DOHH2 (cell line): ENCODE measurements at regions not wholly inside any gene's neighbourhood (a gene's known extent, or its start where the extent isn't known, plus 50 kb on each side); places are given as distances from the start of the nearest gene placed in this dataset.

Source experiments
- H3F3A ChIP-seq: fragments of 200-600 bp; sonication (generic), shearing (Covaris generic); 2 replicates; pipeline ENCODE4 v1.6.0; 2016; ENCODE audit warnings: antibody characterized with exemption, mild to moderate bottlenecking; ENCODE audit not compliant: control insufficient read depth, insufficient read depth
- H3K27ac ChIP-seq: fragments of 200-600 bp; sonication (generic); 2 replicates; pipeline ENCODE4 v1.5.1; 2014; ENCODE audit warnings: low read depth, mild to moderate bottlenecking, low read length, moderate library complexity
- H3K27me3 ChIP-seq: fragments of 200-600 bp; sonication (generic); 2 replicates; pipeline ENCODE4 v1.6.1; 2014; ENCODE audit warnings: mild to moderate bottlenecking, low read length, mixed read lengths; ENCODE audit not compliant: control insufficient read depth
- H3K36me3 ChIP-seq: fragments of 200-600 bp; sonication (generic); 2 replicates; pipeline ENCODE4 v1.6.1; 2014; ENCODE audit warnings: mild to moderate bottlenecking, low read length, moderate library complexity, mixed read lengths; ENCODE audit not compliant: control insufficient read depth
- H3K4me1 ChIP-seq: fragments of 200-600 bp; sonication (generic); 2 replicates; pipeline ENCODE4 v1.6.1; 2014; ENCODE audit warnings: mild to moderate bottlenecking, low read length, mixed read lengths; ENCODE audit not compliant: control insufficient read depth
- H3K4me2 ChIP-seq: fragments of 200-600 bp; sonication (generic); 2 replicates; pipeline ENCODE4 v1.6.0; 2014; ENCODE audit warnings: mild to moderate bottlenecking, low read length, moderate library complexity
- H3K4me3 ChIP-seq: fragments of 200-600 bp; sonication (generic); 2 replicates; pipeline ENCODE4 v1.5.1; 2014; ENCODE audit warnings: mild to moderate bottlenecking, low read length, mixed read lengths
- H3K79me2 ChIP-seq: fragments of 200-600 bp; sonication (generic); 2 replicates; pipeline ENCODE4 v1.6.1; 2014; ENCODE audit warnings: mild to moderate bottlenecking, low read length, mixed read lengths; ENCODE audit not compliant: control insufficient read depth
- H3K9me2 ChIP-seq: fragments of 200-600 bp; sonication (generic); replicated peaks from 2 replicates; pipeline ENCODE4 v1.6.1; 2014; ENCODE audit warnings: mild to moderate bottlenecking, low read length, mixed read lengths; ENCODE audit not compliant: control insufficient read depth
- H3K9me3 ChIP-seq: fragments of 200-600 bp; sonication (generic); 2 replicates; pipeline ENCODE4 v1.6.1; 2014; ENCODE audit warnings: antibody characterized with exemption, low read length, mixed read lengths; ENCODE audit not compliant: control insufficient read depth, insufficient read depth
- H4K20me1 ChIP-seq: fragments of 200-600 bp; sonication (generic); 2 replicates; pipeline ENCODE4 v1.6.0; 2014; ENCODE audit warnings: low read depth, mild to moderate bottlenecking, antibody characterized with exemption, low read length, moderate library complexity; ENCODE audit not compliant: control insufficient read depth, insufficient read depth
- CTCF ChIP-seq: fragments of 200-600 bp; sonication (generic); IDR thresholded peaks from one replicate; pipeline ENCODE4 v1.5.1; 2014; ENCODE audit warnings: antibody characterized with exemption, mild to moderate bottlenecking, low read depth, low read length; ENCODE audit not compliant: poor library complexity, severe bottlenecking
- EZH2phosphoT487 ChIP-seq: fragments of 200-600 bp; sonication (generic); IDR thresholded peaks from 2 replicates; pipeline ENCODE4 v1.6.1; 2017; ENCODE audit warnings: borderline replicate concordance, mild to moderate bottlenecking, antibody characterized with exemption, low read length, moderate library complexity, mixed read lengths

DNA sequence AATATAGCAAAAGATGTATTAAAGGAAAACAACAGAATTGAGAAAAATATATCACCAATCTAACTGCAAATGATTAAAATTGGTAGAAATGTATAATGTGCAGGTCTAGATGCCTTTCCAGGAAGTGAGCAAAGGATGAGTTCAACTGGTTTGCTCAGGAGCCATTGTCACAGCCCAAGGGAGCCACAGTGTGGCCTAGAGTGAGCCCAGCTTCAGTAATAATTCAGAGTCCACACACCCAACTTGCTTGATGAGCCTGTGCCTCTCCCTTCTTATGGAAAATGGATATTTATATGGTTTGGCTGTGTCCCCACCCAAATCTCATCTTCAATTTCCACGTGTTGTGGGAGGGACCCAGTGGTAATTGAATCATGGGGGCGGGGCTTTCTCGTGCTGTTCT, 92.2 kb upstream of the ASAP2 start:
- no peak overlapping the region for H3K27ac ChIP-seq
- H3K9me3 ChIP-seq = no peaks in the 10 kb centered on the region
- no peak for TF ChIP-seq EZH2phosphoT487
- no peak for TF ChIP-seq CTCF
- H3K4me2 ChIP-seq = no peak overlapping the region
- no peaks in the 10 kb centered on the region for H3F3A ChIP-seq
- H3K4me1 ChIP-seq = no peaks in the 10 kb centered on the region
- no peak overlapping the region for H3K4me3 ChIP-seq
- no peaks in the 10 kb centered on the region for H3K36me3 ChIP-seq
- no peaks in the 10 kb centered on the region for H3K9me2 ChIP-seq
- H3K27me3 ChIP-seq = no peaks in the 10 kb centered on the region
- no peaks in the 10 kb centered on the region for H3K79me2 ChIP-seq
- H4K20me1 ChIP-seq = no peaks in the 10 kb centered on the region

- no peak overlapping the region for H3K27ac ChIP-seq
- no peaks in the 10 kb centered on the region for H3K27me3 ChIP-seq
- H4K20me1 ChIP-seq = no peaks in the 10 kb centered on the region
- no peak overlapping the region for H3K4me2 ChIP-seq
- no peaks in the 10 kb centered on the region for H3F3A ChIP-seq
- no peaks in the 10 kb centered on the region for H3K79me2 ChIP-seq
- no peak for TF ChIP-seq CTCF
- no peak for TF ChIP-seq EZH2phosphoT487
- no peaks in the 10 kb centered on the region for H3K4me1 ChIP-seq
- H3K4me3 ChIP-seq = no peak overlapping the region
- no peaks in the 10 kb centered on the region for H3K36me3 ChIP-seq
- no peaks in the 10 kb centered on the region for H3K9me3 ChIP-seq
- no peaks in the 10 kb centered on the region for H3K9me2 ChIP-seq
Observed at GRCh38 chr2:9113916-9114315, 92.7 kb upstream of the ASAP2 start.

DNA sequence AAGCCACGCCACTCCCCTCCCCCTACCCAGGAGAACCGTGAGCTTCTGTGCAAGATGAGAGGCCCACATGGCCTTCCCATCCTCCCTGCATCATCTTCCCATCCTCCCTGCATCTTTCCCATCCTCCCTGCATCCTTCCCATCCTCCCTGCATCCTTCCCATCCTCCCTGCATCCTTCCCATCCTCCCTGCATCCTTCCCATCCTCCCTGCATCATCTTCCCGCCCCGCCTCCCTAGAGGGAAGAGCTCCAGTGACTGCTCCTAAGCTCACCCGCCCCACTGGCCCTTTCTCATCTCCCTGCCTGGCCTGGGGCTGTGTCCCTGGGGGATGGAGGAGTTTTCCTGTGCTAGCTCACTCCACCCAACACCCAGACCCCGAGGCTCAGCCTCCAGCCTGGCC, 93.3 kb upstream of the ASAP2 start:
- Histone ChIP-seq H3K27ac (no peak overlapping the region), H3F3A (no peaks in the 10 kb centered on the region), H3K9me3 (no peaks in the 10 kb centered on the region), H4K20me1 (no peaks in the 10 kb centered on the region), H3K27me3 (no peaks in the 10 kb centered on the region), H3K36me3 (no peaks in the 10 kb centered on the region), H3K4me3 (no peak overlapping the region), H3K9me2 (no peaks in the 10 kb centered on the region), H3K4me1 (no peaks in the 10 kb centered on the region), H3K79me2 (no peaks in the 10 kb centered on the region), H3K4me2 (no peak overlapping the region)
- TF ChIP-seq EZH2phosphoT487 = no peak
- TF ChIP-seq CTCF = no peak
